Neural progenitor cell (in vitro differentiated cells): ENCODE measurements at regions not wholly inside any gene's neighbourhood (a gene's known extent, or its start where the extent isn't known, plus 50 kb on each side); places are given as distances from the start of the nearest gene placed in this dataset.

Source experiments
- DNase-seq: peaks from one replicate; pipeline ENCODE4 v3.0.0-alpha.2; 2016; ENCODE audit warnings: low spot score
- H2AFZ ChIP-seq: fragments of 200-600 bp; sonication (generic); replicated peaks from 2 replicates; pipeline ENCODE4 v1.6.1; 2016; ENCODE audit warnings: antibody characterized with exemption
- H3F3A ChIP-seq: fragments of 200-600 bp; sonication (generic); 2 replicates; pipeline ENCODE4 v1.6.1; 2016; ENCODE audit warnings: antibody characterized with exemption, low read depth
- H3K27ac ChIP-seq: fragments of 200-600 bp; sonication (generic); 2 replicates; pipeline ENCODE4 v1.5.1; 2016; ENCODE audit warnings: mild to moderate bottlenecking
- H3K27me3 ChIP-seq: fragments of 200-600 bp; sonication (generic); 2 replicates; pipeline ENCODE4 v1.6.1; 2016; ENCODE audit warnings: mild to moderate bottlenecking, moderate library complexity
- H3K36me3 ChIP-seq: fragments of 200-600 bp; sonication (generic); 2 replicates; pipeline ENCODE4 v1.5.1; 2016
- H3K4me1 ChIP-seq: fragments of 200-600 bp; sonication (generic); 2 replicates; pipeline ENCODE4 v1.6.1; 2016; ENCODE audit warnings: mixed run types
- H3K4me2 ChIP-seq: fragments of 200-600 bp; sonication (generic); 2 replicates; pipeline ENCODE4 v1.6.1; 2016
- H3K4me3 ChIP-seq: fragments of 200-600 bp; sonication (generic); 2 replicates; pipeline ENCODE4 v1.5.1; 2016
- H3K79me2 ChIP-seq: fragments of 200-600 bp; sonication (generic); 2 replicates; pipeline ENCODE4 v1.6.1; 2016; ENCODE audit warnings: low read depth
- H3K9ac ChIP-seq: fragments of 200-600 bp; sonication (generic); 2 replicates; pipeline ENCODE4 v1.6.1; 2016
- H3K9me3 ChIP-seq: fragments of 200-600 bp; sonication (generic); 2 replicates; pipeline ENCODE4 v1.5.1; 2016; ENCODE audit warnings: low read depth
- H4K20me1 ChIP-seq: fragments of 200-600 bp; sonication (generic); 2 replicates; pipeline ENCODE4 v1.6.1; 2016; ENCODE audit warnings: low read depth
- H3K27ac Mint-ChIP-seq: 3 replicates; pipeline ENCODE4 v1.8.0; 2021; ENCODE audit warnings: mixed read lengths
- H3K27me3 Mint-ChIP-seq: 2 replicates; pipeline ENCODE4 v1.8.0; 2022; ENCODE audit warnings: low read depth, mild to moderate bottlenecking, inconsistent platforms, moderate library complexity, mixed read lengths; ENCODE audit not compliant: insufficient read depth
- H3K36me3 Mint-ChIP-seq: 3 replicates; pipeline ENCODE4 v1.8.0; 2021; ENCODE audit warnings: mixed read lengths
- H3K4me1 Mint-ChIP-seq: 3 replicates; pipeline ENCODE4 v1.8.0; 2021; ENCODE audit warnings: mixed read lengths
- H3K4me3 Mint-ChIP-seq: 3 replicates; pipeline ENCODE4 v1.8.0; 2021; ENCODE audit warnings: mild to moderate bottlenecking, moderate library complexity, mixed read lengths
- H3K9me3 Mint-ChIP-seq: 3 replicates; pipeline ENCODE4 v1.8.0; 2020; ENCODE audit warnings: mixed read lengths
- CTCF ChIP-seq: fragments of 200-600 bp; sonication (generic); IDR thresholded peaks from 2 replicates; pipeline ENCODE4 v1.5.1; 2017; ENCODE audit warnings: antibody characterized with exemption, mild to moderate bottlenecking
- EZH2 ChIP-seq: fragments of 200-600 bp; sonication (generic); IDR thresholded peaks from 2 replicates; pipeline ENCODE4 v1.6.1; 2017; ENCODE audit warnings: antibody characterized with exemption, mild to moderate bottlenecking, moderate library complexity
- EZH2phosphoT487 ChIP-seq: fragments of 200-600 bp; sonication (generic); IDR thresholded peaks from 2 replicates; pipeline ENCODE4 v1.6.1; 2017; ENCODE audit warnings: antibody characterized with exemption

- Mint-ChIP-seq H3K9me3 (no peaks in the 10 kb centered on the region), H3K4me1 (no peaks in the 10 kb centered on the region), H3K4me3 (no peak overlapping the region), H3K27me3 (peaks cover 3% of the 10 kb centered on the region), H3K36me3 (no peaks in the 10 kb centered on the region), H3K27ac (no peak overlapping the region)
- no peak overlapping the region for H2AFZ ChIP-seq
- H3K79me2 ChIP-seq: no peaks in the 10 kb centered on the region
- H3K9ac ChIP-seq: no peak overlapping the region
- H3K36me3 ChIP-seq: no peaks in the 10 kb centered on the region
- H3K27me3 ChIP-seq: no peaks in the 10 kb centered on the region
- H4K20me1 ChIP-seq: no peaks in the 10 kb centered on the region
- H3K4me3 ChIP-seq: no peak overlapping the region
- H3K27ac ChIP-seq: no peak overlapping the region
- H3K9me3 ChIP-seq: no peaks in the 10 kb centered on the region
- DNase-seq: no peak
- H3K4me2 ChIP-seq: no peak overlapping the region
- TF ChIP-seq EZH2phosphoT487 (no peak), EZH2 (no peak), CTCF (no peak)
- H3K4me1 ChIP-seq: no peaks in the 10 kb centered on the region
- no peaks in the 10 kb centered on the region for H3F3A ChIP-seq
These were observed 307.8 kb upstream of the PAPPA start for GRCh38 chr9:115845648-115846312.

- H3K9me3 ChIP-seq: no peaks in the 10 kb centered on the region
- Mint-ChIP-seq H3K9me3 (no peaks in the 10 kb centered on the region), H3K4me1 (no peaks in the 10 kb centered on the region), H3K27ac (no peak overlapping the region), H3K27me3 (no peaks in the 10 kb centered on the region), H3K4me3 (no peak overlapping the region), H3K36me3 (no peaks in the 10 kb centered on the region)
- H3K79me2 ChIP-seq: no peaks in the 10 kb centered on the region
- H2AFZ ChIP-seq: no peak overlapping the region
- no peaks in the 10 kb centered on the region for H3K27me3 ChIP-seq
- no peak overlapping the region for H3K4me2 ChIP-seq
- no peak overlapping the region for H3K27ac ChIP-seq
- no peaks in the 10 kb centered on the region for H3K36me3 ChIP-seq
- no peaks in the 10 kb centered on the region for H3K4me1 ChIP-seq
- TF ChIP-seq EZH2: no peak
- H4K20me1 ChIP-seq: no peaks in the 10 kb centered on the region
- DNase-seq: no peak
- no peak overlapping the region for H3K4me3 ChIP-seq
- no peak overlapping the region for H3K9ac ChIP-seq
- H3F3A ChIP-seq: no peaks in the 10 kb centered on the region
These were observed 306.4 kb upstream of the PAPPA start for GRCh38 chr9:115847216-115847615.

GRCh38 chr9:115849679-115850412 lies 303.7 kb upstream of the PAPPA start:
- Histone ChIP-seq H2AFZ (no peak overlapping the region), H3K27me3 (no peaks in the 10 kb centered on the region), H3K9ac (no peak overlapping the region), H3K36me3 (no peaks in the 10 kb centered on the region), H3K4me3 (no peak overlapping the region), H3K27ac (no peak overlapping the region), H3K4me2 (no peak overlapping the region), H3K4me1 (no peaks in the 10 kb centered on the region), H4K20me1 (no peaks in the 10 kb centered on the region), H3K79me2 (no peaks in the 10 kb centered on the region), H3K9me3 (no peaks in the 10 kb centered on the region), H3F3A (no peaks in the 10 kb centered on the region)
- DNase-seq: no peak
- no peaks in the 10 kb centered on the region for H3K27me3 Mint-ChIP-seq
- H3K9me3 Mint-ChIP-seq: no peaks in the 10 kb centered on the region
- no peaks in the 10 kb centered on the region for H3K36me3 Mint-ChIP-seq
- TF ChIP-seq CTCF (no peak), EZH2phosphoT487 (no peak), EZH2 (no peak)
- H3K27ac Mint-ChIP-seq: no peak overlapping the region
- no peak overlapping the region for H3K4me3 Mint-ChIP-seq
- no peaks in the 10 kb centered on the region for H3K4me1 Mint-ChIP-seq
